Esophagus squamous epithelium (tissue), 5 donors: ENCODE measurements at regions not wholly inside any gene's neighbourhood (a gene's known extent, or its start where the extent isn't known, plus 50 kb on each side); places are given as distances from the start of the nearest gene placed in this dataset.
A peak's percentile ranks its signal among the peaks of the same experiment; 100 is the strongest.

Experiments
- DNase-seq: peaks from one replicate; lab custom pipeline; 2025; lab: John Stamatoyannopoulos, UW
- H3K27ac ChIP-seq, 4 donors: fragments of 200-600 bp; sonication (generic); one replicate each; pipeline ENCODE4 v1.5.1; 2016 to 2019; ENCODE audit warnings: mild to moderate bottlenecking in 1 of 4
- H3K27me3 ChIP-seq, 4 donors: fragments of 200-600 bp; sonication (generic); 1 replicate in 3 of 4; 2 replicates in 1 of 4; pipeline versions ENCODE4 v1.5.1 to v1.6.0; 2017 to 2021; ENCODE audit warnings: antibody characterized with exemption in 1 of 4
- H3K36me3 ChIP-seq, 3 donors: fragments of 200-600 bp; sonication (generic); one replicate each; pipeline ENCODE4 v1.5.1; 2016 to 2019
- H3K4me1 ChIP-seq, 3 donors: fragments of 200-600 bp; sonication (generic); one replicate each; pipeline ENCODE4 v1.5.1; 2017 to 2019
- H3K4me3 ChIP-seq, 4 donors: fragments of 200-600 bp; sonication (generic); 1 replicate in 3 of 4; 2 replicates in 1 of 4; pipeline ENCODE4 v1.5.1; 2016 to 2019; ENCODE audit warnings: mild to moderate bottlenecking in 2 of 4, moderate library complexity in 1 of 4
- H3K9me3 ChIP-seq, 3 donors: fragments of 200-600 bp; sonication (generic); one replicate each; pipeline ENCODE4 v1.5.1; 2016 to 2019
- POLR2A ChIP-seq, 4 donors: fragments of 450-650 bp; IDR thresholded peaks; one replicate each; pipeline ENCODE4 v1.6.1; 2017; ENCODE audit warnings: antibody characterized with exemption in 4 of 4, mild to moderate bottlenecking in 4 of 4, moderate library complexity in 3 of 4
- WGBS, 2 donors: methylation state at CpG; one replicate each; pipeline ENCODE4 v1.1.5; 2018; 5-methylcytosine and 5-hydroxymethylcytosine counted together
- intact Hi-C: fragments of 100-400 bp; cut with DNase I; formaldehyde crosslinking; loops from one replicate; pipeline ENCODE4 v1.15.0; 2022
- TF ChIP-seq, protein P1 (sequence below), 6 experiments: fragments of 450-650 bp in 4 of 6; fragments of 200-600 bp in 2 of 6; sonication (generic) in 2 of 6; IDR thresholded peaks; one replicate each; pipeline ENCODE4 v1.5.1; 2016 to 2019; ENCODE audit warnings: antibody characterized with exemption in 6 of 6, mild to moderate bottlenecking in 4 of 6, moderate library complexity in 4 of 6
- donor health status: DM: yes; HTN: yes; CAD: no.

GRCh38 chr2:205883965-205884364 is 201.7 kb downstream of the NRP2 start:
- H3K4me3 ChIP-seq = no peak overlapping the region
- intact Hi-C loops = loop anchor here (10.0 kb wide), 1 partner anchor 209 kb away; no protein-coding TSS in a partner anchor
- no peaks in the 10 kb centered on the region for H3K9me3 ChIP-seq
- DNase-seq = no peak
- H3K36me3 ChIP-seq = no peaks in the 10 kb centered on the region
- no peak overlapping the region for H3K27ac ChIP-seq
- no peak for TF ChIP-seq POLR2A (IDR thresholded peaks at IDR 0.05)
- TF ChIP-seq, protein P1, sequence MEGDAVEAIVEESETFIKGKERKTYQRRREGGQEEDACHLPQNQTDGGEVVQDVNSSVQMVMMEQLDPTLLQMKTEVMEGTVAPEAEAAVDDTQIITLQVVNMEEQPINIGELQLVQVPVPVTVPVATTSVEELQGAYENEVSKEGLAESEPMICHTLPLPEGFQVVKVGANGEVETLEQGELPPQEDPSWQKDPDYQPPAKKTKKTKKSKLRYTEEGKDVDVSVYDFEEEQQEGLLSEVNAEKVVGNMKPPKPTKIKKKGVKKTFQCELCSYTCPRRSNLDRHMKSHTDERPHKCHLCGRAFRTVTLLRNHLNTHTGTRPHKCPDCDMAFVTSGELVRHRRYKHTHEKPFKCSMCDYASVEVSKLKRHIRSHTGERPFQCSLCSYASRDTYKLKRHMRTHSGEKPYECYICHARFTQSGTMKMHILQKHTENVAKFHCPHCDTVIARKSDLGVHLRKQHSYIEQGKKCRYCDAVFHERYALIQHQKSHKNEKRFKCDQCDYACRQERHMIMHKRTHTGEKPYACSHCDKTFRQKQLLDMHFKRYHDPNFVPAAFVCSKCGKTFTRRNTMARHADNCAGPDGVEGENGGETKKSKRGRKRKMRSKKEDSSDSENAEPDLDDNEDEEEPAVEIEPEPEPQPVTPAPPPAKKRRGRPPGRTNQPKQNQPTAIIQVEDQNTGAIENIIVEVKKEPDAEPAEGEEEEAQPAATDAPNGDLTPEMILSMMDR (IDR thresholded peaks at IDR 0.05) = no peak
- H3K4me1 ChIP-seq = peaks cover 0 to 7% (median 0%) of the 10 kb centered on the region in 3 donors
- H3K27me3 ChIP-seq = no peaks in the 10 kb centered on the region
- WGBS, 2 donors = 85 to 93% methylated on average over 3 to 4 of the region's 4 CpGs

DNA sequence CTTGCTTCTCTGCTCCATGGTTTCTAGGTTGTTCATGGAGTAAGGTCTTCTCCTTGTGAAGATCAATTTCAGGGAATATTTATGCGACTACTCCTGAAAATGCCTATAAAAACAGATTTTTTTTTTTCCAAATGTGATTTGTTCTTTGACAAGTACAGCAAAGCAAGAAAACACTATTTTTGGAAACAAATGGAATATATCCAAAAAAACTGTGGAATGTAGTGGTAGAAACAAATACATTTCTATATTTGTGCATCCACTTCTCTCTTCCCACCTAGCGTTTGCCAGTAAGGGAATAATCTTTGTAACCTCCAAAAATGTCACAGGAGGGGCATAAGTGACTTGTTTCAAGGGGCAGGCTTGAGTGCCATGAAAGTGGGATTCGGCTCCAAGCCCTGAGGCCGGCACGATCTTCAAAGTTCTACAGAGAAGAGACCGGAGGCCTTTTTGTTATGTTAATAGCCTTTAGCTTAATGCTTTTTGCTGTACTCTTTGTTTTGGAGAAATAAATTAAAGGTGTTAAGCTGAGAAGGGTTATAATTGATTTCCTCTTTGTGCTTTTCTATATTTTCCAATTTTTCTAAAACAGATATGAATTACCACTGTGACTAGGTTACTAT is 200.6 kb downstream of the NRP2 start:
- no peaks in the 10 kb centered on the region for H3K27me3 ChIP-seq
- no peaks in the 10 kb centered on the region for H3K36me3 ChIP-seq
- peaks cover 0 to 7% (median 0%) of the 10 kb centered on the region in 3 donors for H3K4me1 ChIP-seq
- 83 to 84% methylated on average over 6 of the region's 6 CpGs for WGBS, 2 donors
- no peak overlapping the region for H3K4me3 ChIP-seq
- no peaks in the 10 kb centered on the region for H3K9me3 ChIP-seq
- peak overlapping the region in 1 of 4 donors; percentile 38 for H3K27ac ChIP-seq
- DNase-seq = no peak
- intact Hi-C loops = loop anchor here (10.0 kb wide), 1 partner anchor 208 kb away; no protein-coding TSS in a partner anchor
- TF ChIP-seq, protein P1 (IDR thresholded peaks at IDR 0.05) = no peak
- TF ChIP-seq POLR2A (IDR thresholded peaks at IDR 0.05) = no peak

DNA sequence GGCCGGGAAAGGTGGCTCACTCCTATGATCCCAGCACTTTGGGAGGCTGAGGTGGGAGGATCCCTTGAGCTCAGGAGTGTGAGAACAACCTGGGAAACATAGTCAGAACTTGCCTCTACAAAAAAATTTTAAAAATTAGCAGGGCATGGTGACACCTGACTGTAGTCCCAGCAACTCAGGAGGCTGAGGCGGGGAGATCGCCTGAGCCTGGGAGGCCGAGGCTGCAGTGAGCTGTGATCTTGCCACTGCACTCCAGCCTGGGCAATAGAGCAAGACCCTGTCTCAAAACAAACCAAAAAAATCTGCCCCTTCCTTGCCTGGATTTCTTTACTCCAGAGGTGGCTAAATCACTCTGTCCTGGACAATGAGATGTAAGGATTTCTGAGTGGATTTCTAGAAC is 197.7 kb downstream of the NRP2 start:
- no peak overlapping the region for H3K4me3 ChIP-seq
- 86 to 93% methylated on average over 4 of the region's 4 CpGs for WGBS, 2 donors
- DNase-seq = no peak
- no peaks in the 10 kb centered on the region for H3K36me3 ChIP-seq
- intact Hi-C loops = loop anchor here (10.0 kb wide), 1 partner anchor 205 kb away; no protein-coding TSS in a partner anchor
- TF ChIP-seq POLR2A (IDR thresholded peaks at IDR 0.05) = no peak
- TF ChIP-seq, protein P1 (IDR thresholded peaks at IDR 0.05) = no peak
- H3K27ac ChIP-seq = no peak overlapping the region
- H3K9me3 ChIP-seq = no peaks in the 10 kb centered on the region
- H3K27me3 ChIP-seq = no peaks in the 10 kb centered on the region
- H3K4me1 ChIP-seq = no peaks in the 10 kb centered on the region

DNA sequence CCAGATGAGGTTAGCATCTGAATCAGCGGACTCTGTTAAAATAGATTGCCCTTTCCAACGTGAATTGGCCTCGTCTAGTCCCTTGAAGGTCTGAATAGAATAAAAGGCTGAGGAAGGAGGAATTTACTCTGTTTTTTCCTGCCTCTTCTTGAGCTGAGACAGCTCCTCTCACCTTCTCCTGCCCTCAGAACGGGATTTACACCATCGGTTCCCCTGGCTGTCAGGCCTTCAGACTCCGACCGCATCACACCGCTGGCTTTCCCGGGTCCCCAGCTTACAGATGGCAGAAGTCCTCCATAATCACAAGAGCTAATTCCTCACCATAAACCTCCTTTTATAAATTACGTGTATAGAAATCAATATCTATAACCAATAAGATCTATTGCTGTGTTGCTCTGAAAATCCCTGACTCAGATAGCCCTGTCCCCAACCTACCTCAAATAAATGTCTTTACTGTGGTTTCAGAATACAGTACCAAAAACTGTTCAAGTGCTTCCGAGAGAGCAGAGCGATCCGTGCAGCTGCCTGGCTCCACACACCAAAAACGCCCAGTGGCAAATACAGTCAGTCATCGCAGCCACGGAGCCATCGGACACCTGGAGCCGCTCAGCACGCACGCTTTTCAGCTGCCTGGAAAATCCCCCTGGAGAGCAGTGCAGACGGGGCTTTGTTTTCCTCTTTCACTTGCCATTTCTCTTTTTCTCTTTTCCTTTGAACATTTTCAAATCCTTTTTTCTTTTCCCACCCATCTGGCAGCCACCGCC is 196.9 kb downstream of the NRP2 start:
- TF ChIP-seq POLR2A (IDR thresholded peaks at IDR 0.05) = no peak
- TF ChIP-seq, protein P1 (IDR thresholded peaks at IDR 0.05) = no peak
- Histone ChIP-seq H3K4me1 (no peaks in the 10 kb centered on the region), H3K4me3 (no peak overlapping the region), H3K27ac (no peak overlapping the region), H3K27me3 (no peaks in the 10 kb centered on the region), H3K36me3 (no peaks in the 10 kb centered on the region), H3K9me3 (no peaks in the 10 kb centered on the region)
- no peak for DNase-seq
- WGBS, 2 donors = 60 to 72% methylated on average over 20 to 21 of the region's 22 CpGs
- intact Hi-C loops = no loop called here

DNA sequence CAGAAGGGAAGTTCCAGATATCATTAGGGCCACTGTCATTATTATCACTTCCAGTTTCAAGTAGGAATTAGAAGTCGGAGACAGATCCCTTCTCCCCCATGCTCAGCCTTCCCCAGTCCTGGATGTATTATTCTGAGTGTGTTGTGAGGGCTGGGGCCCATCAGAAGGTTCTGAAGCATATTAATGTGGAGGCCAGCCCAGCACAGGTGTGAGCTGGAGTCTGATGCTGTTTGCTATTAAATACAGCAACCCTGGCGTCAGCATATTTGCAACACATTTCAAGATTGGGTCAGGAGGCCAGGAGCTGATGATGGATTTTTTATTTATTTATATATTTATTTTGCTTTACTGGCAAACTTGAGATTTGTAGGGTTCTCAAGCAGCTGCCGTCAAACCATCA is 195.2 kb downstream of the NRP2 start:
- Histone ChIP-seq H3K9me3 (no peaks in the 10 kb centered on the region), H3K4me1 (no peaks in the 10 kb centered on the region), H3K27me3 (no peaks in the 10 kb centered on the region), H3K36me3 (no peaks in the 10 kb centered on the region), H3K27ac (no peak overlapping the region), H3K4me3 (no peak overlapping the region)
- no peak for DNase-seq
- TF ChIP-seq, protein P1 (IDR thresholded peaks at IDR 0.05) = no peak
- no peak for TF ChIP-seq POLR2A (IDR thresholded peaks at IDR 0.05)
- WGBS, 2 donors = 86 to 88% methylated on average over 3 of the region's 3 CpGs
- intact Hi-C loops = no loop called here
